Liver (tissue), 8 donors: ENCODE measurements at regions not wholly inside any gene's neighbourhood (a gene's known extent, or its start where the extent isn't known, plus 50 kb on each side); places are given as distances from the start of the nearest gene placed in this dataset.

Source experiments
- DNase-seq: peaks from one replicate; pipeline ENCODE4 v3.0.0-alpha.2; 2017; ENCODE audit warnings: low spot score
- H3K27ac ChIP-seq, 2 donors: one replicate each; pipeline ENCODE4 v1.7.0; 2013; ENCODE audit warnings: inconsistent platforms in 2 of 2, low read length in 2 of 2, control low read depth in 1 of 2, low read depth in 1 of 2, mild to moderate bottlenecking in 1 of 2
- H3K27me3 ChIP-seq, 4 donors: one replicate each; pipeline versions ENCODE4 v1.6.1 to v1.7.0; 2013; ENCODE audit warnings: low read length in 3 of 4, inconsistent platforms in 1 of 4, mild to moderate bottlenecking in 1 of 4, moderate library complexity in 1 of 4; ENCODE audit not compliant: control insufficient read depth in 4 of 4, insufficient read depth in 4 of 4
- H3K36me3 ChIP-seq, 4 donors: one replicate each; pipeline versions ENCODE4 v1.6.1 to v1.7.0; 2013; ENCODE audit warnings: low read length in 3 of 4, mild to moderate bottlenecking in 3 of 4, low read depth in 1 of 4, moderate library complexity in 1 of 4; ENCODE audit not compliant: control insufficient read depth in 4 of 4, insufficient read depth in 3 of 4
- H3K4me1 ChIP-seq, 4 donors: one replicate each; pipeline versions ENCODE4 v1.6.1 to v1.7.0; 2013; ENCODE audit warnings: low read length in 3 of 4, mild to moderate bottlenecking in 3 of 4, moderate library complexity in 1 of 4; ENCODE audit not compliant: control insufficient read depth in 4 of 4, insufficient read depth in 4 of 4
- H3K4me3 ChIP-seq, 3 donors: one replicate each; pipeline versions ENCODE4 v1.6.1 to v1.7.0; 2013; ENCODE audit warnings: low read length in 3 of 3, control low read depth in 1 of 3, low read depth in 1 of 3, mild to moderate bottlenecking in 1 of 3
- H3K9ac ChIP-seq, 2 donors: one replicate each; pipeline ENCODE4 v1.7.0; 2013; ENCODE audit warnings: low read length in 2 of 2, mild to moderate bottlenecking in 2 of 2, moderate library complexity in 2 of 2, control low read depth in 1 of 2, low read depth in 1 of 2
- H3K9me3 ChIP-seq, 4 donors: one replicate each; pipeline versions ENCODE4 v1.6.1 to v1.7.0; 2013; ENCODE audit warnings: low read length in 3 of 4; ENCODE audit not compliant: control insufficient read depth in 4 of 4
- ATF3 ChIP-seq: IDR thresholded peaks from 2 replicates; pipeline ENCODE4 v1.6.1; 2016; ENCODE audit warnings: antibody characterized with exemption
- CTCF ChIP-seq: fragments of 150-350 bp; IDR thresholded peaks from 2 replicates; pipeline ENCODE4 v1.5.1; 2017; ENCODE audit warnings: improper control_type of control experiment, low read depth, low read length; ENCODE audit not compliant: missing input control
- EGR1 ChIP-seq, 2 donors: IDR thresholded peaks; 2 replicates each; pipeline ENCODE4 v1.6.1; 2016 to 2018; ENCODE audit warnings: antibody characterized with exemption in 2 of 2, low read depth in 2 of 2
- FOXA1 ChIP-seq: IDR thresholded peaks from 2 replicates; pipeline ENCODE4 v1.6.1; 2016; ENCODE audit warnings: antibody characterized with exemption
- FOXA2 ChIP-seq: IDR thresholded peaks from 2 replicates; pipeline ENCODE4 v1.6.1; 2016; ENCODE audit warnings: antibody characterized with exemption
- GABPA ChIP-seq, 2 donors: IDR thresholded peaks in 1 of 2; conservative IDR thresholded peaks in 1 of 2; 2 replicates each; pipeline ENCODE4 v1.6.1; 2016; ENCODE audit warnings: antibody characterized with exemption in 2 of 2, mild to moderate bottlenecking in 1 of 2, moderate library complexity in 1 of 2
- JUND ChIP-seq, 2 donors: IDR thresholded peaks; 2 replicates each; pipeline ENCODE4 v1.6.1; 2016; ENCODE audit warnings: antibody characterized with exemption in 2 of 2
- RAD21 ChIP-seq, 2 donors: IDR thresholded peaks; 2 replicates each; pipeline ENCODE4 v1.6.1; 2016; ENCODE audit warnings: antibody characterized with exemption in 2 of 2, mild to moderate bottlenecking in 2 of 2
- REST ChIP-seq: IDR thresholded peaks from 2 replicates; pipeline ENCODE4 v1.6.1; 2016; ENCODE audit warnings: antibody characterized with exemption, mild to moderate bottlenecking
- RXRA ChIP-seq, 2 donors: IDR thresholded peaks; 2 replicates each; pipeline ENCODE4 v1.6.1; 2017 to 2018; ENCODE audit warnings: antibody characterized with exemption in 2 of 2, mild to moderate bottlenecking in 1 of 2
- SP1 ChIP-seq: IDR thresholded peaks from 2 replicates; pipeline ENCODE4 v1.6.1; 2018; ENCODE audit warnings: antibody characterized with exemption, mild to moderate bottlenecking
- TAF1 ChIP-seq: conservative IDR thresholded peaks from 2 replicates; pipeline ENCODE4 v1.6.1; 2016; ENCODE audit warnings: antibody characterized with exemption, mild to moderate bottlenecking
- ZBTB33 ChIP-seq: IDR thresholded peaks from 2 replicates; pipeline ENCODE4 v1.6.1; 2016; ENCODE audit warnings: antibody characterized with exemption
- WGBS: extraction: QIAGEN DNeasy Blood & Tissue Kit; methylation state at CpG from one replicate; pipeline ENCODE4 v1.1.7; 2013; 5-methylcytosine and 5-hydroxymethylcytosine counted together
- donor health status: healthy.
- donor health status: healthy.
- donor health status: healthy.
- donor health status: healthy.
- donor health status: healthy.

GRCh38 chr7:18081617-18082016 is 54.0 kb upstream of the PRPS1L1 start:
- H3K4me3 ChIP-seq: no peak overlapping the region
- no peak overlapping the region for H3K9ac ChIP-seq
- peaks cover 0 to 8% (median 5%) of the 10 kb centered on the region in 4 donors for H3K4me1 ChIP-seq
- no peak overlapping the region for H3K27ac ChIP-seq
- no peak for TF ChIP-seq ATF3
- DNase-seq: no peak
- peaks cover 0 to 3% (median 2%) of the 10 kb centered on the region in 4 donors for H3K9me3 ChIP-seq
- peaks cover 0 to 14% (median 4%) of the 10 kb centered on the region in 4 donors for H3K27me3 ChIP-seq
- H3K36me3 ChIP-seq: no peaks in the 10 kb centered on the region

GRCh38 chr7:18082169-18082568 is 54.5 kb upstream of the PRPS1L1 start:
- DNase-seq: no peak
- H3K4me3 ChIP-seq: no peak overlapping the region
- peaks cover 3 to 13% (median 6%) of the 10 kb centered on the region in 4 donors for H3K4me1 ChIP-seq
- peaks cover 0 to 3% (median 2%) of the 10 kb centered on the region in 4 donors for H3K9me3 ChIP-seq
- no peak overlapping the region for H3K27ac ChIP-seq
- H3K27me3 ChIP-seq: peaks cover 0 to 19% (median 4%) of the 10 kb centered on the region in 4 donors
- TF ChIP-seq GABPA (IDR thresholded peaks at IDR 0.05 in 1 of 2, conservative IDR thresholded peaks at IDR 0.05 in 1 of 2): no peak
- no peak for TF ChIP-seq CTCF
- no peak for TF ChIP-seq RAD21 (IDR thresholded peaks at IDR 0.05)
- no peak for TF ChIP-seq TAF1
- no peak for TF ChIP-seq JUND (IDR thresholded peaks at IDR 0.05)
- TF ChIP-seq EGR1 (IDR thresholded peaks at IDR 0.05; ENCODE audit: low read depth in 2 of 2): no peak
- TF ChIP-seq RXRA (IDR thresholded peaks at IDR 0.05): no peak
- H3K36me3 ChIP-seq: no peaks in the 10 kb centered on the region
- no peak overlapping the region for H3K9ac ChIP-seq
- WGBS: 91% methylated on average over 2 of the region's 2 CpGs

- H3K4me3 ChIP-seq: peak overlapping the region; percentile 32 to 72 (median 47)
- no peaks in the 10 kb centered on the region for H3K36me3 ChIP-seq
- H3K9me3 ChIP-seq: peaks cover 0 to 3% (median 2%) of the 10 kb centered on the region in 4 donors
- no peak for TF ChIP-seq FOXA2
- no peak for TF ChIP-seq TAF1
- TF ChIP-seq JUND (IDR thresholded peaks at IDR 0.05): no peak
- TF ChIP-seq FOXA1: no peak
- no peak for TF ChIP-seq SP1
- no peak for TF ChIP-seq REST
- TF ChIP-seq ATF3: no peak
- no peak for TF ChIP-seq RAD21 (IDR thresholded peaks at IDR 0.05)
- TF ChIP-seq ZBTB33: no peak
- no peak for TF ChIP-seq CTCF
- no peak for TF ChIP-seq RXRA (IDR thresholded peaks at IDR 0.05)
- peaks cover 0 to 19% (median 9%) of the 10 kb centered on the region in 4 donors for H3K27me3 ChIP-seq
- no peak overlapping the region for H3K9ac ChIP-seq
- H3K4me1 ChIP-seq: peaks cover 5 to 14% (median 8%) of the 10 kb centered on the region in 4 donors
- H3K27ac ChIP-seq: no peak overlapping the region
- 3% methylated on average over 108 of the region's 108 CpGs for WGBS
- no peak for DNase-seq
Observed at GRCh38 chr7:18086165-18087025, 58.7 kb upstream of the PRPS1L1 start.
